ENCODE measurements at regions not wholly inside any gene's neighbourhood (a gene's known extent, or its start where the extent isn't known, plus 50 kb on each side); places are given as distances from the start of the nearest gene placed in this dataset.

GRCh38 chr2:194385376-194385775, 1271.7 kb upstream of the SLC39A10 start:
- TF ChIP-seq FOXM1 (IDR thresholded peaks at IDR 0.05; ENCODE audit: borderline replicate concordance, low read depth) (no peak), EP300 (IDR thresholded peaks at IDR 0.05; ENCODE audit: borderline replicate concordance) (no peak), REST (IDR thresholded peaks at IDR 0.05; ENCODE audit: low read depth) (no peak), EGR1 (IDR thresholded peaks at IDR 0.05) (no peak), TAF1 (IDR thresholded peaks at IDR 0.05; ENCODE audit: low read depth) (no peak), ZBTB7A (IDR thresholded peaks at IDR 0.05; ENCODE audit: low read depth) (no peak), MAX (IDR thresholded peaks at IDR 0.05) (no peak), CEBPB (IDR thresholded peaks at IDR 0.05) (no peak)
